ENCODE measurements at regions not wholly inside any gene's neighbourhood (a gene's known extent, or its start where the extent isn't known, plus 50 kb on each side); places are given as distances from the start of the nearest gene placed in this dataset.

GRCh38 chr11:71127806-71128205 is 124.6 kb downstream of the SHANK2 start:
- no peak for TF ChIP-seq CTCF (IDR thresholded peaks at IDR 0.05; ENCODE audit: low read depth, low read length, missing input control)
- no peak for TF ChIP-seq JUND (IDR thresholded peaks at IDR 0.05)
- TF ChIP-seq REST (IDR thresholded peaks at IDR 0.05): no peak
- no peak for TF ChIP-seq ATF3 (IDR thresholded peaks at IDR 0.05)
- TF ChIP-seq ZBTB33 (IDR thresholded peaks at IDR 0.05): no peak
- no peak for TF ChIP-seq YY1 (IDR thresholded peaks at IDR 0.05)
- TF ChIP-seq TAF1 (conservative IDR thresholded peaks at IDR 0.05): no peak

All from liver (tissue), 3 donors.